ENCODE measurements at regions not wholly inside any gene's neighbourhood (a gene's known extent, or its start where the extent isn't known, plus 50 kb on each side); places are given as distances from the start of the nearest gene placed in this dataset.
"Not testable (repeated sequence)": the region's sequence is repeated elsewhere in the genome, so short reads cannot be mapped to it uniquely, and the experiment has no call there.

- no peak for DNase-seq
Observed at GRCh38 chr2:133624551-133624950, 56.3 kb upstream of the NCKAP5 start.

GRCh38 chr2:133627741-133628140 is 59.5 kb upstream of the NCKAP5 start:
- DNase-seq, result no peak

GRCh38 chr2:133633309-133633708 is 65.0 kb upstream of the NCKAP5 start:
- DNase-seq, result no peak

- no peak for DNase-seq
Observed at GRCh38 chr2:133633881-133634409, 65.7 kb upstream of the NCKAP5 start.

GRCh38 chr2:133635131-133635530 is 66.9 kb upstream of the NCKAP5 start:
- no peak for DNase-seq

- no peak for DNase-seq
Observed at GRCh38 chr2:133636287-133636686, 68.0 kb upstream of the NCKAP5 start.

GRCh38 chr2:133640103-133640502 is 71.8 kb upstream of the NCKAP5 start:
- no peak for DNase-seq

GRCh38 chr2:133641497-133641896 is 73.2 kb upstream of the NCKAP5 start:
- no peak for DNase-seq

- DNase-seq, result no peak
Observed at GRCh38 chr2:133641942-133642725, 73.9 kb upstream of the NCKAP5 start.

GRCh38 chr2:133642791-133643191 is 74.5 kb upstream of the NCKAP5 start:
- DNase-seq, result no peak

GRCh38 chr2:133643863-133644262 is 75.6 kb upstream of the NCKAP5 start:
- no peak for DNase-seq

GRCh38 chr2:133644846-133645245 is 76.6 kb upstream of the NCKAP5 start:
- DNase-seq, result no peak

GRCh38 chr2:133647386-133647785 is 79.1 kb upstream of the NCKAP5 start:
- not testable (repeated sequence) for DNase-seq

- no peak for DNase-seq
Observed at GRCh38 chr2:133651861-133652260, 83.6 kb upstream of the NCKAP5 start.

GRCh38 chr2:133652398-133652797 is 84.1 kb upstream of the NCKAP5 start:
- no peak for DNase-seq

GRCh38 chr2:133653056-133653455 is 84.8 kb upstream of the NCKAP5 start:
- no peak for DNase-seq

- no peak for DNase-seq
Observed at GRCh38 chr2:133654949-133655348, 86.7 kb upstream of the NCKAP5 start.

- no peak for DNase-seq
Observed at GRCh38 chr2:133655610-133656009, 87.3 kb upstream of the NCKAP5 start.

- no peak for DNase-seq
Observed at GRCh38 chr2:133657591-133657990, 89.3 kb upstream of the NCKAP5 start.

- DNase-seq, result no peak
Observed at GRCh38 chr2:133658020-133658903, 90.0 kb upstream of the NCKAP5 start.

GRCh38 chr2:133660510-133660909 is 92.2 kb upstream of the NCKAP5 start:
- no peak for DNase-seq

- no peak for DNase-seq
Observed at GRCh38 chr2:133661392-133661791, 93.1 kb upstream of the NCKAP5 start.

GRCh38 chr2:133666621-133667020 is 98.4 kb upstream of the NCKAP5 start:
- no peak for DNase-seq

GRCh38 chr2:133667085-133667484 is 98.8 kb upstream of the NCKAP5 start:
- DNase-seq, result no peak

Measured in activated CD4-positive, alpha-beta T cell treated with anti-CD3 and anti-CD28 coated beads, Interleukin-10, Interleukin-2, amounts not matched to agents 100 ng/mL and 50 ng/mL, durations not matched to agents 16 hours and 8 hours (primary cell).